Keratinocyte (primary cell): ENCODE measurements at regions not wholly inside any gene's neighbourhood (a gene's known extent, or its start where the extent isn't known, plus 50 kb on each side); places are given as distances from the start of the nearest gene placed in this dataset.
"Not testable (repeated sequence)": the region's sequence is repeated elsewhere in the genome, so short reads cannot be mapped to it uniquely, and the experiment has no call there.

ENCODE experiments used
- CTCF ChIP-seq, 3 experiments: IDR thresholded peaks in 1 of 3; conservative IDR thresholded peaks in 1 of 3; optimal IDR thresholded peaks in 1 of 3; 2 replicates in 2 of 3; 3 replicates in 1 of 3; pipeline versions ENCODE3 to v1.5.1; 2011; ENCODE audit warnings: low read length in 3 of 3, mild to moderate bottlenecking in 3 of 3, moderate library complexity in 2 of 3, control low read depth in 1 of 3, inconsistent platforms in 1 of 3; ENCODE audit not compliant: insufficient read depth in 2 of 3; ENCODE audit errors: extremely low read depth in 1 of 3
- EZH2 ChIP-seq: IDR thresholded peaks from one replicate; pipeline ENCODE4 v1.6.1; 2012; ENCODE audit warnings: inconsistent platforms, mild to moderate bottlenecking, low read length, moderate library complexity

- TF ChIP-seq CTCF (optimal IDR thresholded peaks at IDR 0.05 in 1 of 3, IDR thresholded peaks at IDR 0.05 in 1 of 3, conservative IDR thresholded peaks at IDR 0.05 in 1 of 3; ENCODE audit: extremely low read depth in 1 of 3, insufficient read depth in 2 of 3, low read length in 3 of 3); EZH2: not testable (repeated sequence)
Measured at GRCh38 chr1:85523061-85523460, 57.5 kb upstream of the CCN1 start.
